ENCODE measurements at regions not wholly inside any gene's neighbourhood (a gene's known extent, or its start where the extent isn't known, plus 50 kb on each side); places are given as distances from the start of the nearest gene placed in this dataset.

DNA sequence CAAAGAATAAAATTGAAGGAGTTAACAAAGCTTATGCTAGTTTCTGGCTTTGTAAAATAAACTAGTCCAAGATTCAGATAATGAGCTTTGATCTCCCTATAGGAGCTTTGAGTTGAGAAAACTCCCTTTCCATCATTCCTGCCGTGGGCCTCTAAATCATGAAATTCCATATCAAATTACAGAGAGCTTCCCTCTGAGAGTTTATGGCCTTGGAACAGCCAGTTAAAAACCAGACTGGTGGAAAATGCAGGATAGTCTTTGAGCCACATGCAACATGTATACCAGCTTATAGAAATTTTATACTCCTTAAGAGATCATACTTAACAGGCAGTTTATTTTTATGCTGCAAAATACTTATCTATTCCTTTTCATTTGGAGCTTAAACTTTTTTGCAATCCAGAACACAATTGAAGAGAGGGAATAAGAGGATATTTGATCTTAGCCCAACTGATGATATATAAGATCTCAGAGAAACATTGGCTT is 175.8 kb upstream of the ATP2B1 start:
- no peak for TF ChIP-seq CTCF (IDR thresholded peaks at IDR 0.05)
- TF ChIP-seq POLR2A (IDR thresholded peaks at IDR 0.05): no peak
